WTC11 (cell line): ENCODE measurements at regions not wholly inside any gene's neighbourhood (a gene's known extent, or its start where the extent isn't known, plus 50 kb on each side); places are given as distances from the start of the nearest gene placed in this dataset.

Experiments used
- ATAC-seq: fragments of 200-7000 bp; cut with Tn5 transposase; 2 replicates; pipeline ENCODE4 v1.10.0; 2021; ENCODE audit warnings: mild to moderate bottlenecking, moderate library complexity
- CTCF ChIA-PET: fragments of 300-600 bp; sonication (Branson Sonifier 250); formaldehyde crosslinking; loops from one replicate; lab custom pipeline; 2021; ENCODE audit warnings: antibody characterized with exemption; lab: Charles Lee
- POLR2A ChIA-PET: fragments of 350-600 bp; sonication (Branson Sonifier 250); formaldehyde crosslinking; loops from one replicate; lab custom pipeline; 2021; ENCODE audit warnings: antibody characterized with exemption; lab: Charles Lee
- DNase-seq: peaks from one replicate; pipeline ENCODE4 v3.0.0; 2021; ENCODE audit warnings: low spot score
- H3K27ac Mint-ChIP-seq: 2 replicates; pipeline ENCODE4 v1.8.0; 2021; ENCODE audit warnings: mixed read lengths
- H3K27me3 Mint-ChIP-seq: 2 replicates; pipeline ENCODE4 v1.8.0; 2021; ENCODE audit warnings: low read depth, mild to moderate bottlenecking, moderate library complexity, mixed read lengths
- H3K36me3 Mint-ChIP-seq: 2 replicates; pipeline ENCODE4 v1.8.0; 2021; ENCODE audit warnings: mixed read lengths
- H3K4me1 Mint-ChIP-seq: 2 replicates; pipeline ENCODE4 v1.8.0; 2022; ENCODE audit warnings: mixed read lengths
- H3K4me3 Mint-ChIP-seq: 2 replicates; pipeline ENCODE4 v1.8.0; 2021; ENCODE audit warnings: mild to moderate bottlenecking, moderate library complexity, mixed read lengths
- H3K9me3 Mint-ChIP-seq: 2 replicates; pipeline ENCODE4 v1.8.0; 2021; ENCODE audit warnings: mixed read lengths
- AFF4 ChIP-seq: sonication (generic); formaldehyde crosslinking; IDR thresholded peaks from 2 replicates; pipeline ENCODE4 v1.8.1; 2023; ENCODE audit warnings: mild to moderate bottlenecking, missing genetic modification reagents, borderline replicate concordance
- ATF6 ChIP-seq: sonication (generic); formaldehyde crosslinking; IDR thresholded peaks from 2 replicates; pipeline ENCODE4 v1.8.1; 2023; ENCODE audit warnings: mild to moderate bottlenecking, missing genetic modification reagents
- E2F4 ChIP-seq: sonication (generic); formaldehyde crosslinking; IDR thresholded peaks from 2 replicates; pipeline ENCODE4 v1.8.1; 2022; ENCODE audit warnings: low read depth, mild to moderate bottlenecking, moderate library complexity, missing genetic modification reagents, borderline replicate concordance
- EMX1 ChIP-seq: fragments of 250-450 bp; sonication (Bioruptor Pico); IDR thresholded peaks from 2 replicates; pipeline ENCODE4 v1.8.0; 2021; ENCODE audit warnings: mild to moderate bottlenecking
- ERG ChIP-seq: fragments of 250-450 bp; sonication (Bioruptor Pico); IDR thresholded peaks from 2 replicates; pipeline ENCODE4 v1.8.0; 2021; ENCODE audit warnings: mild to moderate bottlenecking
- FOXP4 ChIP-seq: sonication (generic); formaldehyde crosslinking; IDR thresholded peaks from 2 replicates; pipeline ENCODE4 v1.8.0; 2022; ENCODE audit warnings: mild to moderate bottlenecking, missing genetic modification reagents
- MAX ChIP-seq: sonication (generic); formaldehyde crosslinking; IDR thresholded peaks from 2 replicates; pipeline ENCODE4 v1.8.0; 2022; ENCODE audit warnings: mild to moderate bottlenecking, missing genetic modification reagents
- MYBL2 ChIP-seq: sonication (generic); formaldehyde crosslinking; IDR thresholded peaks from 2 replicates; pipeline ENCODE4 v1.8.1; 2023; ENCODE audit warnings: mild to moderate bottlenecking, moderate library complexity, missing genetic modification reagents
- NFYB ChIP-seq: sonication (generic); formaldehyde crosslinking; conservative IDR thresholded peaks from 2 replicates; pipeline ENCODE4 v1.8.0; 2022; ENCODE audit warnings: low read depth, missing genetic modification reagents
- NR2C2 ChIP-seq: sonication (generic); formaldehyde crosslinking; IDR thresholded peaks from 2 replicates; pipeline ENCODE4 v1.8.0; 2022; ENCODE audit warnings: mild to moderate bottlenecking, missing genetic modification reagents
- PREB ChIP-seq: sonication (generic); formaldehyde crosslinking; IDR thresholded peaks from 2 replicates; pipeline ENCODE4 v1.8.1; 2022; ENCODE audit warnings: mild to moderate bottlenecking, missing genetic modification reagents, moderate library complexity, borderline replicate concordance
- RELA ChIP-seq: sonication (generic); formaldehyde crosslinking; IDR thresholded peaks from 2 replicates; pipeline ENCODE4 v1.8.1; 2022; ENCODE audit warnings: missing genetic modification reagents, mild to moderate bottlenecking, borderline replicate concordance
- TCF7 ChIP-seq: sonication (generic); formaldehyde crosslinking; IDR thresholded peaks from 2 replicates; pipeline ENCODE4 v1.8.0; 2022; ENCODE audit warnings: mild to moderate bottlenecking, low read depth, missing genetic modification reagents, moderate library complexity
- ZNF121 ChIP-seq: sonication (generic); formaldehyde crosslinking; IDR thresholded peaks from 2 replicates; pipeline ENCODE4 v1.8.0; 2023; ENCODE audit warnings: missing genetic modification reagents
- ZNF416 ChIP-seq: fragments of 250-450 bp; sonication (Bioruptor Pico); IDR thresholded peaks from 2 replicates; pipeline ENCODE4 v1.9.0; 2021; ENCODE audit warnings: mild to moderate bottlenecking, inconsistent platforms
- ZNF532 ChIP-seq: fragments of 250-450 bp; sonication (Bioruptor Pico); IDR thresholded peaks from 2 replicates; pipeline ENCODE4 v1.9.0; 2021; ENCODE audit warnings: mild to moderate bottlenecking, borderline replicate concordance

GRCh38 chr2:161570424-161571050 lies 53.7 kb upstream of the SLC4A10 start (continued):
- TF ChIP-seq ZNF532 (CRISPR knock-in tag) (no peak), NFYB (CRISPR knock-in tag) (no peak), E2F4 (CRISPR knock-in tag) (no peak)

- ATAC-seq = no peak
- Mint-ChIP-seq H3K27ac (no peak overlapping the region), H3K27me3 (peaks cover 2% of the 10 kb centered on the region; the same call in 1 of the 2 replicates), H3K9me3 (no peaks in the 10 kb centered on the region), H3K36me3 (no peaks in the 10 kb centered on the region), H3K4me1 (peaks cover 2% of the 10 kb centered on the region; the same call in 1 of the 2 replicates), H3K4me3 (no peak overlapping the region)
- no peak for DNase-seq
- ChIA-PET POLR2A (interaction anchor here (0.6 kb wide), 1 partner anchor 370 kb away, joined by 3 read pairs; no protein-coding TSS in a partner anchor), CTCF (interaction anchor here (0.6 to 1.2 kb wide), 13 partner anchors 16 to 583 kb away, joined by 3 to 6 read pairs (median 3); no protein-coding TSS in a partner anchor)
- TF ChIP-seq ZNF121 (CRISPR knock-in tag) (no peak), ERG (CRISPR knock-in tag) (no peak), ZNF416 (no peak), MAX (CRISPR knock-in tag) (no peak), NR2C2 (CRISPR knock-in tag) (no peak), TCF7 (CRISPR knock-in tag) (no peak), RELA (no peak), ATF6 (CRISPR knock-in tag) (no peak), EMX1 (CRISPR knock-in tag) (no peak), MYBL2 (CRISPR knock-in tag) (no peak), AFF4 (no peak), PREB (CRISPR knock-in tag) (no peak), FOXP4 (CRISPR knock-in tag) (no peak)
These were observed 53.2 kb upstream of the SLC4A10 start for GRCh38 chr2:161571051-161571429.
